HepG2 (cell line): ENCODE measurements at regions not wholly inside any gene's neighbourhood (a gene's known extent, or its start where the extent isn't known, plus 50 kb on each side); places are given as distances from the start of the nearest gene placed in this dataset.

Source experiments
- ARHGAP35 ChIP-seq: sonication (generic); formaldehyde crosslinking; IDR thresholded peaks from 2 replicates; pipeline ENCODE4 v1.9.0; 2022; ENCODE audit warnings: mild to moderate bottlenecking, inconsistent platforms, moderate library complexity, missing genetic modification reagents, borderline replicate concordance
- ELF4 ChIP-seq: sonication (generic); formaldehyde crosslinking; IDR thresholded peaks from 2 replicates; pipeline ENCODE4 v1.5.0; 2020; ENCODE audit warnings: missing genetic modification reagents, mild to moderate bottlenecking, moderate library complexity, borderline replicate concordance
- MAFK ChIP-seq, 2 experiments: IDR thresholded peaks in 1 of 2; conservative IDR thresholded peaks in 1 of 2; 2 replicates each; pipeline ENCODE4 v1.6.1; 2011; ENCODE audit warnings: improper control_type of control experiment in 2 of 2, low read length in 2 of 2
- MTA1 ChIP-seq: sonication (generic); formaldehyde crosslinking; IDR thresholded peaks from 2 replicates; pipeline ENCODE4 v1.4.0; 2020; ENCODE audit warnings: missing genetic modification reagents, mild to moderate bottlenecking, borderline replicate concordance
- PAF1 ChIP-seq: IDR thresholded peaks from 2 replicates; pipeline ENCODE4 v1.6.1; 2016; ENCODE audit warnings: missing genetic modification reagents, missing compliant biosample characterization
- POLR2AphosphoS5 ChIP-seq: IDR thresholded peaks from 2 replicates; pipeline ENCODE4 v1.6.1; 2012; ENCODE audit warnings: low read depth, low read length
- SOX6 ChIP-seq, 2 experiments: fragments of 450-650 bp in 1 of 2; sonication (generic) in 1 of 2; formaldehyde crosslinking in 1 of 2; IDR thresholded peaks; 2 replicates each; pipeline versions ENCODE4 v1.4.0 to v1.6.1; 2017 to 2020; ENCODE audit warnings: antibody characterized with exemption in 1 of 2, mild to moderate bottlenecking in 1 of 2, missing genetic modification reagents in 1 of 2
- STAT5B ChIP-seq: sonication (generic); formaldehyde crosslinking; IDR thresholded peaks from 2 replicates; pipeline ENCODE4 v1.4.0; 2020; ENCODE audit warnings: missing genetic modification reagents
- TBX3 ChIP-seq: fragments of 450-650 bp; IDR thresholded peaks from 2 replicates; pipeline ENCODE4 v1.6.1; 2017; ENCODE audit warnings: antibody characterized with exemption, mild to moderate bottlenecking, inconsistent platforms, borderline replicate concordance
- TMF1 ChIP-seq: sonication (generic); formaldehyde crosslinking; IDR thresholded peaks from 2 replicates; pipeline ENCODE4 v1.8.1; 2022; ENCODE audit warnings: low read depth, missing genetic modification reagents
- ZKSCAN8 ChIP-seq: IDR thresholded peaks from 2 replicates; pipeline ENCODE4 v1.6.1; 2016; ENCODE audit warnings: borderline replicate concordance, missing genetic modification reagents, missing compliant biosample characterization
- ZNF496 ChIP-seq: sonication (generic); formaldehyde crosslinking; IDR thresholded peaks from 2 replicates; pipeline ENCODE4 v1.8.1; 2023; ENCODE audit warnings: mild to moderate bottlenecking, moderate library complexity, missing genetic modification reagents; ENCODE audit not compliant: insufficient replicate concordance
- ZNF530 ChIP-seq: sonication (generic); formaldehyde crosslinking; IDR thresholded peaks from 2 replicates; pipeline ENCODE4 v1.5.0; 2020; ENCODE audit warnings: low read depth, mild to moderate bottlenecking, missing genetic modification reagents
- ZNF567 ChIP-seq: sonication (generic); formaldehyde crosslinking; IDR thresholded peaks from 2 replicates; pipeline ENCODE4 v1.8.1; 2023; ENCODE audit warnings: mild to moderate bottlenecking, missing genetic modification reagents, borderline replicate concordance
- ZNF644 ChIP-seq: IDR thresholded peaks from 2 replicates; pipeline ENCODE4 v1.6.1; 2016; ENCODE audit warnings: low read depth
- ZSCAN12 ChIP-seq: sonication (generic); formaldehyde crosslinking; IDR thresholded peaks from 2 replicates; pipeline ENCODE4 v1.9.0; 2021; ENCODE audit warnings: mild to moderate bottlenecking, missing genetic modification reagents
- TF ChIP-seq, protein P1 (sequence below): IDR thresholded peaks from 2 replicates; pipeline ENCODE4 v1.4.0; 2020; ENCODE audit warnings: mild to moderate bottlenecking, missing genetic modification reagents
- TF ChIP-seq, protein P2 (sequence below): sonication (generic); formaldehyde crosslinking; IDR thresholded peaks from 2 replicates; pipeline ENCODE4 v1.4.0; 2020; ENCODE audit warnings: mild to moderate bottlenecking, missing genetic modification reagents
- TF ChIP-seq, protein P3 (sequence below): sonication (generic); formaldehyde crosslinking; IDR thresholded peaks from 2 replicates; pipeline ENCODE4 v1.4.0; 2020; ENCODE audit warnings: low read depth, mild to moderate bottlenecking, missing genetic modification reagents
- TF ChIP-seq, protein P4 (sequence below): sonication (generic); formaldehyde crosslinking; IDR thresholded peaks from 2 replicates; pipeline ENCODE4 v1.5.1; 2020; ENCODE audit warnings: missing genetic modification reagents, mild to moderate bottlenecking, borderline replicate concordance
- TF ChIP-seq, protein P5 (sequence below): sonication (generic); formaldehyde crosslinking; IDR thresholded peaks from 2 replicates; pipeline ENCODE4 v1.4.0; 2020; ENCODE audit warnings: missing genetic modification reagents; ENCODE audit errors: not compliant biosample characterization

DNA sequence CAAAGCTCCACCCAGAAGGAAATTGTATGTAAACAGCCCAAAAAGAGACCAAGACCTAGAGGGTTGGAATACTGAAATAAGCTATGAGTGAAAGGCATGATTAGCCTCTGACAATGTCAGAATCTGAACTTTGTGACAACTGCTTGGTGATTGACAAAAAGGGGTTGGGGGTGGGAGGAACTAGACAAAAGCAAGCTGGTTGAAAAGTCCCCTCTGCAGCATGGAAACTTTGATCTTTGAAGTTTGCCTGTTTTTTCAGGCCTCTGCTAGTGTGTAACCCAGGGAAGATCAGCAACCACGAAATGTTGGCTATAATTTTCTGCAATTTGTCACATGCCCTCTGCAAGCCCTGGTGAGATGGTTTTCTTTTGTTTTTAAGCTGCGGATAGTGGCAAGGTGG, 104.8 kb upstream of the SLC25A13 start (continued):
- TF ChIP-seq, protein P1, sequence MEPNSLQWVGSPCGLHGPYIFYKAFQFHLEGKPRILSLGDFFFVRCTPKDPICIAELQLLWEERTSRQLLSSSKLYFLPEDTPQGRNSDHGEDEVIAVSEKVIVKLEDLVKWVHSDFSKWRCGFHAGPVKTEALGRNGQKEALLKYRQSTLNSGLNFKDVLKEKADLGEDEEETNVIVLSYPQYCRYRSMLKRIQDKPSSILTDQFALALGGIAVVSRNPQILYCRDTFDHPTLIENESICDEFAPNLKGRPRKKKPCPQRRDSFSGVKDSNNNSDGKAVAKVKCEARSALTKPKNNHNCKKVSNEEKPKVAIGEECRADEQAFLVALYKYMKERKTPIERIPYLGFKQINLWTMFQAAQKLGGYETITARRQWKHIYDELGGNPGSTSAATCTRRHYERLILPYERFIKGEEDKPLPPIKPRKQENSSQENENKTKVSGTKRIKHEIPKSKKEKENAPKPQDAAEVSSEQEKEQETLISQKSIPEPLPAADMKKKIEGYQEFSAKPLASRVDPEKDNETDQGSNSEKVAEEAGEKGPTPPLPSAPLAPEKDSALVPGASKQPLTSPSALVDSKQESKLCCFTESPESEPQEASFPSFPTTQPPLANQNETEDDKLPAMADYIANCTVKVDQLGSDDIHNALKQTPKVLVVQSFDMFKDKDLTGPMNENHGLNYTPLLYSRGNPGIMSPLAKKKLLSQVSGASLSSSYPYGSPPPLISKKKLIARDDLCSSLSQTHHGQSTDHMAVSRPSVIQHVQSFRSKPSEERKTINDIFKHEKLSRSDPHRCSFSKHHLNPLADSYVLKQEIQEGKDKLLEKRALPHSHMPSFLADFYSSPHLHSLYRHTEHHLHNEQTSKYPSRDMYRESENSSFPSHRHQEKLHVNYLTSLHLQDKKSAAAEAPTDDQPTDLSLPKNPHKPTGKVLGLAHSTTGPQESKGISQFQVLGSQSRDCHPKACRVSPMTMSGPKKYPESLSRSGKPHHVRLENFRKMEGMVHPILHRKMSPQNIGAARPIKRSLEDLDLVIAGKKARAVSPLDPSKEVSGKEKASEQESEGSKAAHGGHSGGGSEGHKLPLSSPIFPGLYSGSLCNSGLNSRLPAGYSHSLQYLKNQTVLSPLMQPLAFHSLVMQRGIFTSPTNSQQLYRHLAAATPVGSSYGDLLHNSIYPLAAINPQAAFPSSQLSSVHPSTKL (CRISPR knock-in tag), result peak; percentile 68; the same call in 1 of the 2 replicates
- no peak for TF ChIP-seq SOX6 (IDR thresholded peaks at IDR 0.05)
- peak; percentile 86 for TF ChIP-seq SOX6 (CRISPR knock-in tag; IDR thresholded peaks at IDR 0.05)
- no peak for TF ChIP-seq ARHGAP35 (CRISPR knock-in tag)
- no peak for TF ChIP-seq PAF1
- TF ChIP-seq MAFK (conservative IDR thresholded peaks at IDR 0.05 in 1 of 2, IDR thresholded peaks at IDR 0.05 in 1 of 2; ENCODE audit: low read length in 2 of 2), result no peak
- peak; percentile 30; the same call in 1 of the 2 replicates for TF ChIP-seq POLR2AphosphoS5
- no peak for TF ChIP-seq ZNF644 (CRISPR knock-in tag)
- TF ChIP-seq, protein P2, sequence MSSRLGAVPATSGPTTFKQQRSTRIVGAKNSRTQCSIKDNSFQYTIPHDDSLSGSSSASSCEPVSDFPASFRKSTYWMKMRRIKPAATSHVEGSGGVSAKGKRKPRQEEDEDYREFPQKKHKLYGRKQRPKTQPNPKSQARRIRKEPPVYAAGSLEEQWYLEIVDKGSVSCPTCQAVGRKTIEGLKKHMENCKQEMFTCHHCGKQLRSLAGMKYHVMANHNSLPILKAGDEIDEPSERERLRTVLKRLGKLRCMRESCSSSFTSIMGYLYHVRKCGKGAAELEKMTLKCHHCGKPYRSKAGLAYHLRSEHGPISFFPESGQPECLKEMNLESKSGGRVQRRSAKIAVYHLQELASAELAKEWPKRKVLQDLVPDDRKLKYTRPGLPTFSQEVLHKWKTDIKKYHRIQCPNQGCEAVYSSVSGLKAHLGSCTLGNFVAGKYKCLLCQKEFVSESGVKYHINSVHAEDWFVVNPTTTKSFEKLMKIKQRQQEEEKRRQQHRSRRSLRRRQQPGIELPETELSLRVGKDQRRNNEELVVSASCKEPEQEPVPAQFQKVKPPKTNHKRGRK (CRISPR knock-in tag), result no peak
- no peak for TF ChIP-seq STAT5B
- no peak for TF ChIP-seq TBX3
- no peak for TF ChIP-seq ZSCAN12 (CRISPR knock-in tag)
- no peak for TF ChIP-seq ZNF530 (CRISPR knock-in tag)
- no peak for TF ChIP-seq ZKSCAN8 (CRISPR knock-in tag)
- TF ChIP-seq, protein P3, sequence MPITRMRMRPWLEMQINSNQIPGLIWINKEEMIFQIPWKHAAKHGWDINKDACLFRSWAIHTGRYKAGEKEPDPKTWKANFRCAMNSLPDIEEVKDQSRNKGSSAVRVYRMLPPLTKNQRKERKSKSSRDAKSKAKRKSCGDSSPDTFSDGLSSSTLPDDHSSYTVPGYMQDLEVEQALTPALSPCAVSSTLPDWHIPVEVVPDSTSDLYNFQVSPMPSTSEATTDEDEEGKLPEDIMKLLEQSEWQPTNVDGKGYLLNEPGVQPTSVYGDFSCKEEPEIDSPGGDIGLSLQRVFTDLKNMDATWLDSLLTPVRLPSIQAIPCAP (CRISPR knock-in tag), result no peak
- TF ChIP-seq, protein P4, sequence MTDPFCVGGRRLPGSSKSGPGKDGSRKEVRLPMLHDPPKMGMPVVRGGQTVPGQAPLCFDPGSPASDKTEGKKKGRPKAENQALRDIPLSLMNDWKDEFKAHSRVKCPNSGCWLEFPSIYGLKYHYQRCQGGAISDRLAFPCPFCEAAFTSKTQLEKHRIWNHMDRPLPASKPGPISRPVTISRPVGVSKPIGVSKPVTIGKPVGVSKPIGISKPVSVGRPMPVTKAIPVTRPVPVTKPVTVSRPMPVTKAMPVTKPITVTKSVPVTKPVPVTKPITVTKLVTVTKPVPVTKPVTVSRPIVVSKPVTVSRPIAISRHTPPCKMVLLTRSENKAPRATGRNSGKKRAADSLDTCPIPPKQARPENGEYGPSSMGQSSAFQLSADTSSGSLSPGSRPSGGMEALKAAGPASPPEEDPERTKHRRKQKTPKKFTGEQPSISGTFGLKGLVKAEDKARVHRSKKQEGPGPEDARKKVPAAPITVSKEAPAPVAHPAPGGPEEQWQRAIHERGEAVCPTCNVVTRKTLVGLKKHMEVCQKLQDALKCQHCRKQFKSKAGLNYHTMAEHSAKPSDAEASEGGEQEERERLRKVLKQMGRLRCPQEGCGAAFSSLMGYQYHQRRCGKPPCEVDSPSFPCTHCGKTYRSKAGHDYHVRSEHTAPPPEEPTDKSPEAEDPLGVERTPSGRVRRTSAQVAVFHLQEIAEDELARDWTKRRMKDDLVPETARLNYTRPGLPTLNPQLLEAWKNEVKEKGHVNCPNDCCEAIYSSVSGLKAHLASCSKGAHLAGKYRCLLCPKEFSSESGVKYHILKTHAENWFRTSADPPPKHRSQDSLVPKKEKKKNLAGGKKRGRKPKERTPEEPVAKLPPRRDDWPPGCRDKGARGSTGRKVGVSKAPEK (CRISPR knock-in tag), result no peak
- TF ChIP-seq, protein P5, sequence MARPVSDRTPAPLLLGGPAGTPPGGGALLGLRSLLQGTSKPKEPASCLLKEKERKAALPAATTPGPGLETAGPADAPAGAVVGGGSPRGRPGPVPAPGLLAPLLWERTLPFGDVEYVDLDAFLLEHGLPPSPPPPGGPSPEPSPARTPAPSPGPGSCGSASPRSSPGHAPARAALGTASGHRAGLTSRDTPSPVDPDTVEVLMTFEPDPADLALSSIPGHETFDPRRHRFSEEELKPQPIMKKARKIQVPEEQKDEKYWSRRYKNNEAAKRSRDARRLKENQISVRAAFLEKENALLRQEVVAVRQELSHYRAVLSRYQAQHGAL, result no peak
- no peak for TF ChIP-seq MTA1 (CRISPR knock-in tag)
- TF ChIP-seq TMF1, result no peak
- TF ChIP-seq ELF4 (CRISPR knock-in tag), result no peak
- TF ChIP-seq ZNF567, result no peak
- TF ChIP-seq ZNF496 (CRISPR knock-in tag), result no peak
